Suprapubic skin (tissue), 4 donors: ENCODE measurements at regions not wholly inside any gene's neighbourhood (a gene's known extent, or its start where the extent isn't known, plus 50 kb on each side); places are given as distances from the start of the nearest gene placed in this dataset.
A peak's percentile ranks its signal among the peaks of the same experiment; 100 is the strongest.

Experiments used
- DNase-seq, 2 donors: peaks; one replicate each; pipeline ENCODE4 v3.0.0-alpha.2; 2019; ENCODE audit warnings: low spot score in 2 of 2
- H3K27ac ChIP-seq: fragments of 200-600 bp; sonication (generic); one replicate; pipeline ENCODE4 v1.5.1; 2019
- H3K27me3 ChIP-seq: fragments of 200-600 bp; sonication (generic); one replicate; pipeline ENCODE4 v1.5.1; 2019
- H3K36me3 ChIP-seq: fragments of 200-600 bp; sonication (generic); one replicate; pipeline ENCODE4 v1.5.1; 2019
- H3K4me1 ChIP-seq: fragments of 200-600 bp; sonication (generic); one replicate; pipeline ENCODE4 v1.5.1; 2019
- H3K4me3 ChIP-seq: fragments of 200-600 bp; sonication (generic); one replicate; pipeline ENCODE4 v1.5.1; 2019; ENCODE audit warnings: mild to moderate bottlenecking
- H3K9me3 ChIP-seq: fragments of 200-600 bp; sonication (generic); one replicate; pipeline ENCODE4 v1.5.1; 2019
- EP300 ChIP-seq: sonication (generic); formaldehyde crosslinking; IDR thresholded peaks from one replicate; pipeline ENCODE4 v1.6.1; 2017; ENCODE audit warnings: antibody characterized with exemption
- POLR2A ChIP-seq, 2 donors: fragments of 450-650 bp; IDR thresholded peaks; one replicate each; pipeline ENCODE4 v1.6.1; 2017; ENCODE audit warnings: antibody characterized with exemption in 2 of 2, mild to moderate bottlenecking in 2 of 2, moderate library complexity in 2 of 2
- POLR2AphosphoS5 ChIP-seq, 3 donors: sonication (generic); formaldehyde crosslinking; IDR thresholded peaks; one replicate each; pipeline ENCODE4 v1.6.1; 2017; ENCODE audit warnings: antibody characterized with exemption in 3 of 3
- WGBS: methylation state at CpG from one replicate; pipeline ENCODE4 v1.1.5; 2018; 5-methylcytosine and 5-hydroxymethylcytosine counted together
- TF ChIP-seq, protein P1 (sequence below), 2 donors: fragments of 200-600 bp in 1 of 2; fragments of 450-650 bp in 1 of 2; sonication (generic) in 1 of 2; IDR thresholded peaks; one replicate each; pipeline ENCODE4 v1.5.1; 2016 to 2019; ENCODE audit warnings: antibody characterized with exemption in 2 of 2, mild to moderate bottlenecking in 1 of 2, moderate library complexity in 1 of 2

DNA sequence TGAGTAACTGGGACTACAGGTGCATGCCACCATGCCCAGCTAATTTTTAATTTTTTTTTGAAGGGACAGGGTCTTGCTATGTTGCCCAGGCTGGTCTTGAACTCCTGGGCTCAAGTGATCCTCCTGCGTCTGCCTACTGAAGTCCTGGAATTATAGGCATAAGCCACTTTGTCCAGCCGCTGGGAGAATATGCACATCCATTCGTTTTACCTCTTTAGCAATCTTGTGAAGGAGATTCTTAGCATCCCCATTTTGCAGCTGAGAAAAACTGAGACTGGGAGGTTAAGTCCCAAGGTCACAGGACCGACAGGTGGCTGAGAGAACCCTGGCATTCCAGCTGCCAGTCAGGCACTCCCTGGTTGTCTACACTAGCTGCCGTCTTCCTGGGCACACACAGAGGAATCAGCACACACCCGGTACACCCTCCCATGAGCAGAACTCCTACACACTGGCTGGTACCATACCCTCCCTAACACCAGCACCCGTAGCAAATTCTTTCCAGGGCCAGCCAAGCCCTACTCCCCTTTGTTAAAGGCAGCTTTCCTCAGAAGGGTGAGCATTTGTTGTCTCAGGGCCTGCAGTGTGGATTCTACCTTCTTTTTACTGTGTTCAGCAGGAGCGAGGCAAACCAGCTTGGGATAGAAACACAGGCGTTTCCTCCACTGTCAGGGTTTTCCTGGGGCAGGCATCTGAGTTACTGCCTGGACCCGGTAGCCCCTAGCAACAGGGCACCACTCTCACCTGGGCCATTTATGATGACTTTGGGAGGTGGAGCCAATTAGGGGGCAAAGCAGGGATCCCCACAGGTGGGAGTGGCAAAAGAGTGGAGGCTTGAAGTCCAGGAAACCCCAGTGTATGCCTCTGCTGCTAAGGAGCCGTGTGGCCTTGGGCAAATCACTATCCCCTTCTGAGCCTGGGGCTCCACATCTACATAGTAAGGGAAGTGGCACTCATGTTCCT is 70.2 kb downstream of the IRF2BPL start:
- 72% methylated on average over 10 of the region's 11 CpGs for WGBS

DNA sequence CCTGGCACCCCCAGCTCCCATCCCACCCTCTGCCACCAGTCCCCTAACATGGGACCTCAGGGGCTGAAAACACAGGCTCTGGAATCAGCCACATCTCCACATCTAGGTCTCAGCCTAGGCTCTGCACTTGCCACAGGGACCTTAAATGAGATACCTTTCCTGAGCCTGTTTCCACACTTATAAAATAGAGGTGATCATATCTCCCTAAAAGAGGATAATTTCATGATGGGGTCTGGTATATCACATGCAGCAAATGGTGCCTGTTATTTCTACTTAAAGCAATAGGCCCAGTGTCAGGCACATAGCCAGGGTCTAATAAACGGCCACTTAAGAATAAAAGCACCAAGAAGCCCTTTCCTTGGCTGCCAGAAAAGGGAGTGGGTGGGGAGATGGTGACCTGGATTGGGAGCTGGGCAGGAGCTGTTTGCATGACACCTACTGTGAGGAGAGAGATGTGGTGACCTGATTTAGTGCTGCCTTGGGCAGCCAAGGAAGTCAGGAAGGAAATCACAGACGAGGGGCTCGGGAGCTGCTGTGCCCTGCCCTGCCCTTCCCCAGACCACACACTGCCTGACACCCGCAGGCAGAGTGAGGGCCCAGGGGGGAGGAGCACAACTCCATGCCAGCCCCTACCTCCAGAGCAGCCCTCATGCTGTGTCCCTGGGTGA is 71.2 kb downstream of the IRF2BPL start:
- peak overlapping the region; percentile 46 for H3K4me3 ChIP-seq
- peak overlapping the region; percentile 93 for H3K27ac ChIP-seq
- no peaks in the 10 kb centered on the region for H3K36me3 ChIP-seq
- 37% methylated on average over 4 of the region's 4 CpGs for WGBS
- H3K9me3 ChIP-seq: no peaks in the 10 kb centered on the region
- H3K4me1 ChIP-seq: peaks cover 77% of the 10 kb centered on the region
- TF ChIP-seq EP300 (no peak), POLR2A (IDR thresholded peaks at IDR 0.05) (no peak), POLR2AphosphoS5 (IDR thresholded peaks at IDR 0.05) (no peak)
- TF ChIP-seq, protein P1, sequence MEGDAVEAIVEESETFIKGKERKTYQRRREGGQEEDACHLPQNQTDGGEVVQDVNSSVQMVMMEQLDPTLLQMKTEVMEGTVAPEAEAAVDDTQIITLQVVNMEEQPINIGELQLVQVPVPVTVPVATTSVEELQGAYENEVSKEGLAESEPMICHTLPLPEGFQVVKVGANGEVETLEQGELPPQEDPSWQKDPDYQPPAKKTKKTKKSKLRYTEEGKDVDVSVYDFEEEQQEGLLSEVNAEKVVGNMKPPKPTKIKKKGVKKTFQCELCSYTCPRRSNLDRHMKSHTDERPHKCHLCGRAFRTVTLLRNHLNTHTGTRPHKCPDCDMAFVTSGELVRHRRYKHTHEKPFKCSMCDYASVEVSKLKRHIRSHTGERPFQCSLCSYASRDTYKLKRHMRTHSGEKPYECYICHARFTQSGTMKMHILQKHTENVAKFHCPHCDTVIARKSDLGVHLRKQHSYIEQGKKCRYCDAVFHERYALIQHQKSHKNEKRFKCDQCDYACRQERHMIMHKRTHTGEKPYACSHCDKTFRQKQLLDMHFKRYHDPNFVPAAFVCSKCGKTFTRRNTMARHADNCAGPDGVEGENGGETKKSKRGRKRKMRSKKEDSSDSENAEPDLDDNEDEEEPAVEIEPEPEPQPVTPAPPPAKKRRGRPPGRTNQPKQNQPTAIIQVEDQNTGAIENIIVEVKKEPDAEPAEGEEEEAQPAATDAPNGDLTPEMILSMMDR (IDR thresholded peaks at IDR 0.05): no peak
- DNase-seq: no peak
- no peaks in the 10 kb centered on the region for H3K27me3 ChIP-seq

More for the DNA sequence above, 70.2 kb downstream of the IRF2BPL start:
- DNase-seq: no peak
- Histone ChIP-seq H3K27me3 (no peaks in the 10 kb centered on the region), H3K9me3 (no peaks in the 10 kb centered on the region), H3K27ac (peak overlapping the region; percentile 93), H3K36me3 (no peaks in the 10 kb centered on the region), H3K4me3 (no peak overlapping the region), H3K4me1 (peaks cover 78% of the 10 kb centered on the region)
- TF ChIP-seq POLR2A (IDR thresholded peaks at IDR 0.05) (no peak), EP300 (no peak), POLR2AphosphoS5 (IDR thresholded peaks at IDR 0.05) (no peak)
- TF ChIP-seq, protein P1 (IDR thresholded peaks at IDR 0.05): no peak

DNA sequence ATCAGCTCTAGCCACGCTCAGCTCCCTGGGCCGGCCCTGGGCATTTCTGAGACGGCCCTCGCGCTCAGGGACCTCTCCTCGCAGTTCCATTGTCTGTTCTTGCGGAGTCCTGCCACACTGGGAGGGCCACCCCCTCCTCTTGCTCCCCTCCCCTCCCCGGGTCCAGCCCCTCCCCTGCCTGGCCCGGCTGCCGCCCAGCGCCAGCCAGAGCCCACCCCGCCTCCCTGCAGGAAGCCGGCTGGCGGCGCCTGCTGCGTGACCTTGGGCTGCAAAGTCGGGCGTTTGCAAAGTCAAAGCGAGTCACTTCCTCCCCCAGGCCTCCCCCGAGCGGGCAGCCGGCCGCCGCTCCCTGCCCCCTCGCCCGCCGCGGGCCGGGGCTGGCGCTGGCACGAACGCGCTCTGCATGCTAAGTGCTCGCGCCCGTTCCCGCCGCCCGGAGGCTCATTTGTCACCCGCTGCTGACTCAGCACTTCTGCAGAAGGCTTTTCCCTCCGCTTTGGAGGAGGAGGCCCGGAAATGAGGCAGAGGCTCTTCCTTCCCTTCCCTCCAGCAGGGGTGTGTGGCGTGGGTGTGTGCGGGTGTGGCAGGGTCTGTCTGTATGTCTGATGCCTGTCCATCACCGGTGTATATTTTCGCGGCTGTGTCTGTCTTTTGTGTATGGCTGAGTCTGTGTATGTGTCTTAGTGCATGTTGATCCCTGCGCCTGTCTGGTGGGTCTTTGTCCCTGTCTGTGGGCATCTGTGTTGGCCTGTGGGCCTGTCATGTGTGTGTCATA is 72.0 kb downstream of the IRF2BPL start:
- Histone ChIP-seq H3K4me3 (peak overlapping the region; percentile 46), H3K27ac (peak overlapping the region; percentile 93), H3K36me3 (no peaks in the 10 kb centered on the region), H3K9me3 (no peaks in the 10 kb centered on the region), H3K27me3 (no peaks in the 10 kb centered on the region), H3K4me1 (peaks cover 70% of the 10 kb centered on the region)
- no peak for TF ChIP-seq EP300
- peak in 2 of 3 donors; percentile 79 to 89 for TF ChIP-seq POLR2AphosphoS5 (IDR thresholded peaks at IDR 0.05)
- WGBS: 1% methylated on average over 14 of the region's 48 CpGs
- peak; percentile 95 for DNase-seq

- 3% methylated on average over 13 of the region's 13 CpGs for WGBS
- no peak for DNase-seq
- peaks cover 71% of the 10 kb centered on the region for H3K4me1 ChIP-seq
These were observed 72.8 kb downstream of the IRF2BPL start for GRCh38 chr14:76955575-76956315.

More at GRCh38 chr14:76955575-76956315, 72.8 kb downstream of the IRF2BPL start:
- Histone ChIP-seq H3K9me3 (no peaks in the 10 kb centered on the region), H3K4me3 (peak overlapping the region; percentile 46), H3K36me3 (no peaks in the 10 kb centered on the region), H3K27ac (peak overlapping the region; percentile 93), H3K27me3 (no peaks in the 10 kb centered on the region)
- no peak for TF ChIP-seq POLR2A (IDR thresholded peaks at IDR 0.05)
- TF ChIP-seq POLR2AphosphoS5 (IDR thresholded peaks at IDR 0.05): peak in 1 of 3 donors; percentile 23
- TF ChIP-seq, protein P1 (IDR thresholded peaks at IDR 0.05): peak in 1 of 2 donors; percentile 3
- no peak for TF ChIP-seq EP300
